Right ventricle myocardium inferior (tissue), 1 donor: ENCODE measurements at regions not wholly inside any gene's neighbourhood (a gene's known extent, or its start where the extent isn't known, plus 50 kb on each side); places are given as distances from the start of the nearest gene placed in this dataset.
"Not testable (repeated sequence)": the region's sequence is repeated elsewhere in the genome, so short reads cannot be mapped to it uniquely, and the experiment has no call there.

Source experiments
- ATAC-seq: fragments of 200-7000 bp; cut with Tn5 transposase; one replicate; pipeline ENCODE4 v1.9.1; 2020; ENCODE audit warnings: mild to moderate bottlenecking, moderate library complexity
- DNase-seq: peaks from one replicate; pipeline ENCODE4 v3.0.0; 2021; ENCODE audit errors: missing footprints
- intact Hi-C: fragments of 100-400 bp; cut with DNase I; formaldehyde crosslinking; loops from one replicate; pipeline ENCODE4 v1.11.0; 2022
- donor health status: DM: no; HTN: yes; CAD: no; lungs with severe emphysema.

GRCh38 chr12:131224226-131225065, 270.7 kb downstream of the ADGRD1 start:
- ATAC-seq, intact Hi-C loops, DNase-seq: not testable (repeated sequence)

- ATAC-seq, DNase-seq, intact Hi-C loops: not testable (repeated sequence)
Measured at GRCh38 chr12:131225066-131225380, 271.3 kb downstream of the ADGRD1 start.

- ATAC-seq (no peak), DNase-seq (no peak)
- intact Hi-C loops, result no loop called here
Measured at GRCh38 chr12:131226345-131227265, 272.9 kb downstream of the ADGRD1 start.

GRCh38 chr12:131227641-131228040, 273.9 kb downstream of the ADGRD1 start:
- peak; percentile 57 for DNase-seq
- intact Hi-C loops, ATAC-seq: not testable (repeated sequence)

GRCh38 chr12:131229079-131229425, 275.3 kb downstream of the ADGRD1 start:
- ATAC-seq, DNase-seq, intact Hi-C loops: not testable (repeated sequence)

GRCh38 chr12:131229426-131230339, 276.0 kb downstream of the ADGRD1 start:
- ATAC-seq (peak; percentile 40), DNase-seq (no peak)
- intact Hi-C loops, result no loop called here

- intact Hi-C loops, result no loop called here
- ATAC-seq (no peak), DNase-seq (no peak)
Measured at GRCh38 chr12:131230340-131231031, 276.8 kb downstream of the ADGRD1 start.

- ATAC-seq (no peak), DNase-seq (no peak)
- intact Hi-C loops, result no loop called here
Measured at GRCh38 chr12:131231032-131231980, 277.6 kb downstream of the ADGRD1 start.

GRCh38 chr12:131232036-131232435, 278.3 kb downstream of the ADGRD1 start:
- no peak for DNase-seq
- intact Hi-C loops, result no loop called here
- no peak for ATAC-seq

- ATAC-seq, DNase-seq, intact Hi-C loops: not testable (repeated sequence)
Measured at GRCh38 chr12:131232872-131233271, 279.2 kb downstream of the ADGRD1 start.

GRCh38 chr12:131233850-131234789, 280.4 kb downstream of the ADGRD1 start:
- DNase-seq, ATAC-seq, intact Hi-C loops: not testable (repeated sequence)

GRCh38 chr12:131234841-131235271, 281.1 kb downstream of the ADGRD1 start:
- DNase-seq, intact Hi-C loops, ATAC-seq: not testable (repeated sequence)

- intact Hi-C loops, result no loop called here
- ATAC-seq (no peak), DNase-seq (no peak)
Measured at GRCh38 chr12:131235871-131236271, 282.2 kb downstream of the ADGRD1 start.

- no peak for ATAC-seq
- intact Hi-C loops, result no loop called here
- DNase-seq, result no peak
Measured at GRCh38 chr12:131239384-131240094, 285.8 kb downstream of the ADGRD1 start.

GRCh38 chr12:131241517-131241916, 287.8 kb downstream of the ADGRD1 start:
- DNase-seq (no peak), ATAC-seq (no peak)
- intact Hi-C loops, result no loop called here
